Keratinocyte (primary cell): ENCODE measurements at regions not wholly inside any gene's neighbourhood (a gene's known extent, or its start where the extent isn't known, plus 50 kb on each side); places are given as distances from the start of the nearest gene placed in this dataset.

Source experiments
- DNase-seq: peaks from one replicate; pipeline ENCODE4 v3.0.0-alpha.2; 2011; ENCODE audit warnings: low read depth, missing footprints, low spot score
- FAIRE-seq: peaks from 2 replicates; lab custom pipeline; 2011; peaks lifted over from hg19 to GRCh38; lab: Jason Lieb, UNC
- H2AFZ ChIP-seq: 2 replicates; pipeline ENCODE4 v1.6.0; 2012; ENCODE audit warnings: low read length, control low read depth, inconsistent platforms; ENCODE audit not compliant: control insufficient read depth
- H3K27ac ChIP-seq: 2 replicates; pipeline ENCODE4 v1.5.1; 2011; ENCODE audit warnings: low read length; ENCODE audit not compliant: control insufficient read depth, insufficient read depth
- H3K27me3 ChIP-seq: 3 replicates; pipeline ENCODE4 v1.6.0; 2011; ENCODE audit warnings: low read length; ENCODE audit not compliant: control insufficient read depth, insufficient read depth; ENCODE audit errors: extremely low read depth
- H3K36me3 ChIP-seq, 2 experiments: 2 replicates in 1 of 2; 3 replicates in 1 of 2; pipeline ENCODE4 v1.5.1; 2011; ENCODE audit warnings: low read length in 2 of 2, mild to moderate bottlenecking in 1 of 2; ENCODE audit not compliant: control insufficient read depth in 2 of 2, insufficient read depth in 2 of 2; ENCODE audit errors: extremely low read depth in 1 of 2
- H3K4me1 ChIP-seq: 3 replicates; pipeline ENCODE4 v1.5.1; 2011; ENCODE audit warnings: low read length; ENCODE audit not compliant: control insufficient read depth, insufficient read depth; ENCODE audit errors: extremely low read depth
- H3K4me2 ChIP-seq: 3 replicates; pipeline ENCODE4 v1.6.0; 2011; ENCODE audit warnings: low read depth, low read length; ENCODE audit not compliant: control insufficient read depth, insufficient read depth; ENCODE audit errors: extremely low read depth
- H3K4me3 ChIP-seq, 3 experiments: fragments of 200-600 bp in 1 of 3; sonication (generic) in 1 of 3; 2 replicates in 2 of 3; 3 replicates in 1 of 3; pipeline ENCODE4 v1.5.1; 2011 to 2016; ENCODE audit warnings: low read length in 3 of 3, mild to moderate bottlenecking in 3 of 3, control low read depth in 2 of 3, inconsistent platforms in 1 of 3, low read depth in 1 of 3, mixed read lengths in 1 of 3, mixed run types in 1 of 3, moderate library complexity in 1 of 3; ENCODE audit not compliant: control insufficient read depth in 2 of 3, insufficient read depth in 2 of 3; ENCODE audit errors: extremely low read depth in 1 of 3
- H3K79me2 ChIP-seq: 2 replicates; pipeline ENCODE4 v1.6.0; 2012; ENCODE audit warnings: low read length; ENCODE audit not compliant: control insufficient read depth, insufficient read depth
- H3K9ac ChIP-seq: 3 replicates; pipeline ENCODE4 v1.6.0; 2011; ENCODE audit warnings: low read length; ENCODE audit not compliant: control insufficient read depth, insufficient read depth; ENCODE audit errors: extremely low read depth
- H3K9me1 ChIP-seq: 3 replicates; pipeline ENCODE4 v1.6.0; 2011; ENCODE audit warnings: low read length; ENCODE audit not compliant: control insufficient read depth, insufficient read depth; ENCODE audit errors: extremely low read depth
- H3K9me3 ChIP-seq: 2 replicates; pipeline ENCODE4 v1.5.1; 2012; ENCODE audit warnings: low read depth, low read length; ENCODE audit not compliant: control insufficient read depth
- H4K20me1 ChIP-seq: 3 replicates; pipeline ENCODE4 v1.6.0; 2011; ENCODE audit warnings: low read length; ENCODE audit not compliant: control insufficient read depth, insufficient read depth; ENCODE audit errors: extremely low read depth
- CTCF ChIP-seq, 3 experiments: IDR thresholded peaks in 1 of 3; conservative IDR thresholded peaks in 1 of 3; optimal IDR thresholded peaks in 1 of 3; 2 replicates in 2 of 3; 3 replicates in 1 of 3; pipeline versions ENCODE3 to v1.5.1; 2011; ENCODE audit warnings: low read length in 3 of 3, mild to moderate bottlenecking in 3 of 3, moderate library complexity in 2 of 3, control low read depth in 1 of 3, inconsistent platforms in 1 of 3; ENCODE audit not compliant: insufficient read depth in 2 of 3; ENCODE audit errors: extremely low read depth in 1 of 3
- EZH2 ChIP-seq: IDR thresholded peaks from one replicate; pipeline ENCODE4 v1.6.1; 2012; ENCODE audit warnings: inconsistent platforms, mild to moderate bottlenecking, low read length, moderate library complexity
- dilution Hi-C: fragments of 300-500 bp; cut with MboI; formaldehyde crosslinking; loops from one replicate; pipeline ENCODE4 v1.7.0; 2020; ENCODE audit warnings: low sequenced_read_pairs; ENCODE audit not compliant: extremely low pct_ligation_motif_present

GRCh38 chr20:48156951-48157700, 371.8 kb upstream of the SULF2 start:
- H3K4me3 ChIP-seq: no peak overlapping the region
- DNase-seq (no peak), FAIRE-seq (no peak)
- peaks cover 9% of the 10 kb centered on the region for H3K9me3 ChIP-seq
- H3K4me2 ChIP-seq: no peak overlapping the region
- no peaks in the 10 kb centered on the region for H3K36me3 ChIP-seq
- no peak overlapping the region for H3K9ac ChIP-seq
- TF ChIP-seq EZH2 (no peak), CTCF (optimal IDR thresholded peaks at IDR 0.05 in 1 of 3, IDR thresholded peaks at IDR 0.05 in 1 of 3, conservative IDR thresholded peaks at IDR 0.05 in 1 of 3; ENCODE audit: extremely low read depth in 1 of 3, insufficient read depth in 2 of 3, low read length in 3 of 3) (no peak)
- H4K20me1 ChIP-seq: no peaks in the 10 kb centered on the region
- no peaks in the 10 kb centered on the region for H3K9me1 ChIP-seq
- H3K4me1 ChIP-seq: no peaks in the 10 kb centered on the region
- no peaks in the 10 kb centered on the region for H3K27me3 ChIP-seq
- dilution Hi-C loops: no loop called here
- H2AFZ ChIP-seq: no peak overlapping the region
- H3K27ac ChIP-seq: no peak overlapping the region
- no peaks in the 10 kb centered on the region for H3K79me2 ChIP-seq

- no peaks in the 10 kb centered on the region for H3K36me3 ChIP-seq
- no peak overlapping the region for H3K27ac ChIP-seq
- no peak for TF ChIP-seq EZH2
- no peak for TF ChIP-seq CTCF (optimal IDR thresholded peaks at IDR 0.05 in 1 of 3, IDR thresholded peaks at IDR 0.05 in 1 of 3, conservative IDR thresholded peaks at IDR 0.05 in 1 of 3; ENCODE audit: extremely low read depth in 1 of 3, insufficient read depth in 2 of 3, low read length in 3 of 3)
- DNase-seq: no peak
- H3K4me3 ChIP-seq: no peak overlapping the region
- no peak overlapping the region for H3K4me2 ChIP-seq
- dilution Hi-C loops: no loop called here
- FAIRE-seq: no peak
- H3K9ac ChIP-seq: no peak overlapping the region
- H3K27me3 ChIP-seq: no peaks in the 10 kb centered on the region
- no peak overlapping the region for H2AFZ ChIP-seq
- H3K4me1 ChIP-seq: no peaks in the 10 kb centered on the region
- H4K20me1 ChIP-seq: no peaks in the 10 kb centered on the region
- H3K9me3 ChIP-seq: peaks cover 9% of the 10 kb centered on the region
- H3K9me1 ChIP-seq: no peaks in the 10 kb centered on the region
- no peaks in the 10 kb centered on the region for H3K79me2 ChIP-seq
Measured at GRCh38 chr20:48156521-48156920, 371.2 kb upstream of the SULF2 start.
